DLD1 (cell line): ENCODE measurements at regions not wholly inside any gene's neighbourhood (a gene's known extent, or its start where the extent isn't known, plus 50 kb on each side); places are given as distances from the start of the nearest gene placed in this dataset.

Source experiments
- in situ Hi-C: cut with HindIII; loops from 2 replicates; pipeline ENCODE4 v1.10.0; 2017; ENCODE audit warnings: low sequenced_read_pairs

GRCh38 chr11:15576769-15577168, 462.0 kb downstream of the INSC start:
- in situ Hi-C loops: no loop called here

GRCh38 chr11:15577519-15577918, 462.8 kb downstream of the INSC start:
- in situ Hi-C loops: no loop called here

GRCh38 chr11:15579287-15580001, 464.7 kb downstream of the INSC start:
- in situ Hi-C loops: no loop called here

- in situ Hi-C loops: no loop called here
Measured at GRCh38 chr11:15580056-15580774, 465.5 kb downstream of the INSC start.

GRCh38 chr11:15580775-15581095, 466.0 kb downstream of the INSC start:
- in situ Hi-C loops: no loop called here

- in situ Hi-C loops: no loop called here
Measured at GRCh38 chr11:15584158-15584557, 469.4 kb downstream of the INSC start.

- in situ Hi-C loops: no loop called here
Measured at GRCh38 chr11:15585602-15586331, 471.0 kb downstream of the INSC start.

- in situ Hi-C loops: no loop called here
Measured at GRCh38 chr11:15586741-15587473, 472.2 kb downstream of the INSC start.

GRCh38 chr11:15589070-15589626, 474.4 kb downstream of the INSC start:
- in situ Hi-C loops: no loop called here

- in situ Hi-C loops: no loop called here
Measured at GRCh38 chr11:15590132-15590531, 475.4 kb downstream of the INSC start.

- in situ Hi-C loops: no loop called here
Measured at GRCh38 chr11:15591112-15591537, 476.4 kb downstream of the INSC start.

GRCh38 chr11:15594607-15595006, 479.9 kb downstream of the INSC start:
- in situ Hi-C loops: no loop called here

GRCh38 chr11:15599376-15599775, 484.7 kb downstream of the INSC start:
- in situ Hi-C loops: no loop called here

GRCh38 chr11:15602047-15602446, 487.3 kb downstream of the INSC start:
- in situ Hi-C loops: loop anchor here (10.0 kb wide), 1 partner anchor 247 kb away; no protein-coding TSS in a partner anchor

GRCh38 chr11:15602785-15603567, 488.3 kb downstream of the INSC start:
- in situ Hi-C loops: loop anchor here (10.0 kb wide), 1 partner anchor 248 kb away; no protein-coding TSS in a partner anchor

GRCh38 chr11:15605094-15605493, 490.4 kb downstream of the INSC start:
- in situ Hi-C loops: loop anchor here (10.0 kb wide), 1 partner anchor 250 kb away; no protein-coding TSS in a partner anchor

GRCh38 chr11:15607361-15608036, 492.8 kb downstream of the INSC start:
- in situ Hi-C loops: loop anchor here (10.0 kb wide), 1 partner anchor 253 kb away; no protein-coding TSS in a partner anchor

- in situ Hi-C loops: loop anchor here (10.0 kb wide), 1 partner anchor 255 kb away; no protein-coding TSS in a partner anchor
Measured at GRCh38 chr11:15609445-15609844, 494.7 kb downstream of the INSC start.

- in situ Hi-C loops: no loop called here
Measured at GRCh38 chr11:15610881-15611280, 496.2 kb downstream of the INSC start.
